ENCODE measurements at regions not wholly inside any gene's neighbourhood (a gene's known extent, or its start where the extent isn't known, plus 50 kb on each side); places are given as distances from the start of the nearest gene placed in this dataset.

DNA sequence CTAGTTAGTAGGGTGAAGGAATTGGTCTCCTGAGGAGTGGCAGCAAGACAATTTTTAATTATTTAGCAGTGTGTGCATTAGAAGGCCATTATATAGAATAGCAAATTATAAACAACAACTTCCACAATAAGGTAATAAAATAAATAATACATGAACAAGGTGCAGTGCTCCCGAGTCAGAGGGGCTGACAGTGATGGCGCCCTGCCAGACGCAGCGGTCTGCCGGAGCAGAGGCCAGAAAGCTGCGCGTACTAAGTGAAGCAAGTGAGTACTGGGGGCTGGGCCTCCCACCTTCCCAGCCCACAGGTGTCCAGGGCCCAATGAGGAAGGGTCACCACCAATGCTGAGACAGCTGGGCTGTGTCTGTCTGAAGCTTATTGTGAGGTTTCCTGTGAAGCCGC is 72.0 kb upstream of the VRK1 start:
- TF ChIP-seq, protein P1, sequence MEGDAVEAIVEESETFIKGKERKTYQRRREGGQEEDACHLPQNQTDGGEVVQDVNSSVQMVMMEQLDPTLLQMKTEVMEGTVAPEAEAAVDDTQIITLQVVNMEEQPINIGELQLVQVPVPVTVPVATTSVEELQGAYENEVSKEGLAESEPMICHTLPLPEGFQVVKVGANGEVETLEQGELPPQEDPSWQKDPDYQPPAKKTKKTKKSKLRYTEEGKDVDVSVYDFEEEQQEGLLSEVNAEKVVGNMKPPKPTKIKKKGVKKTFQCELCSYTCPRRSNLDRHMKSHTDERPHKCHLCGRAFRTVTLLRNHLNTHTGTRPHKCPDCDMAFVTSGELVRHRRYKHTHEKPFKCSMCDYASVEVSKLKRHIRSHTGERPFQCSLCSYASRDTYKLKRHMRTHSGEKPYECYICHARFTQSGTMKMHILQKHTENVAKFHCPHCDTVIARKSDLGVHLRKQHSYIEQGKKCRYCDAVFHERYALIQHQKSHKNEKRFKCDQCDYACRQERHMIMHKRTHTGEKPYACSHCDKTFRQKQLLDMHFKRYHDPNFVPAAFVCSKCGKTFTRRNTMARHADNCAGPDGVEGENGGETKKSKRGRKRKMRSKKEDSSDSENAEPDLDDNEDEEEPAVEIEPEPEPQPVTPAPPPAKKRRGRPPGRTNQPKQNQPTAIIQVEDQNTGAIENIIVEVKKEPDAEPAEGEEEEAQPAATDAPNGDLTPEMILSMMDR (IDR thresholded peaks at IDR 0.05; ENCODE audit: insufficient read depth, missing control alignments): no peak
- DNase-seq (ENCODE audit: insufficient read length, low spot score) (no peak), FAIRE-seq (no peak)

GRCh38 chr14:96727073-96727472 is 70.1 kb upstream of the VRK1 start:
- TF ChIP-seq, protein P1 (IDR thresholded peaks at IDR 0.05; ENCODE audit: insufficient read depth, missing control alignments): no peak
- DNase-seq (ENCODE audit: insufficient read length, low spot score) (no peak), FAIRE-seq (no peak)

- DNase-seq (ENCODE audit: insufficient read length, low spot score) (no peak), FAIRE-seq (no peak)
- TF ChIP-seq, protein P1 (IDR thresholded peaks at IDR 0.05; ENCODE audit: insufficient read depth, missing control alignments): no peak
These were observed 69.7 kb upstream of the VRK1 start for GRCh38 chr14:96727491-96727890.

- TF ChIP-seq, protein P1 (IDR thresholded peaks at IDR 0.05; ENCODE audit: insufficient read depth, missing control alignments): no peak
- DNase-seq (ENCODE audit: insufficient read length, low spot score) (no peak), FAIRE-seq (no peak)
These were observed 69.0 kb upstream of the VRK1 start for GRCh38 chr14:96727980-96728717.

DNA sequence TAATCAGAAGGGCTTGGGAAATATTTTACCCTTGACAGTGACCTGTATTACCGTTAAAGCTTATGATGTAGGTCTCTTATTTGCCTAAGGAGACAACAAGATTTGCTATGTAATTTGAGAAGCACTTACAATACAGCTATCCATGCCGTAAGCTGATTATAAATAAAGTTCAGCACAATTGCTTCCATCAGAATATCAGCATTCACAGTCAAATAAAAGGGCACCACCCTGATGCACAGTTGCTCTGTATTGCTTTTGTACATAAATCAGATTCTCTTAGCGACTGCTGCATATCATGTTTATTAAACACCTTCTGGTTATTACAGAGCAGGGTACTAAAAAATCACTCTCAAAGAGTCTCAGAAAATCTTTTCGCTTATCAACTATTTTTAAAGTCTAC is 67.3 kb upstream of the VRK1 start:
- TF ChIP-seq, protein P1 (IDR thresholded peaks at IDR 0.05; ENCODE audit: insufficient read depth, missing control alignments): no peak
- peak; percentile 94 for FAIRE-seq
- peak; percentile 39 for DNase-seq (ENCODE audit: insufficient read length, low spot score)

GRCh38 chr14:96730386-96730785 is 66.8 kb upstream of the VRK1 start:
- TF ChIP-seq, protein P1 (IDR thresholded peaks at IDR 0.05; ENCODE audit: insufficient read depth, missing control alignments): no peak
- FAIRE-seq: no peak

GRCh38 chr14:96734076-96734622 is 63.0 kb upstream of the VRK1 start:
- DNase-seq (ENCODE audit: insufficient read length, low spot score) (no peak), FAIRE-seq (no peak)
- TF ChIP-seq, protein P1 (IDR thresholded peaks at IDR 0.05; ENCODE audit: insufficient read depth, missing control alignments): no peak

More at GRCh38 chr14:96730386-96730785, 66.8 kb upstream of the VRK1 start:
- DNase-seq (ENCODE audit: insufficient read length, low spot score): no peak

Measured in D721Med (cell line).